HepG2 (cell line): ENCODE measurements at regions not wholly inside any gene's neighbourhood (a gene's known extent, or its start where the extent isn't known, plus 50 kb on each side); places are given as distances from the start of the nearest gene placed in this dataset.

Experiments
- ATAC-seq: fragments of 200-7000 bp; cut with Tn5 transposase; 3 replicates; pipeline ENCODE4 v1.9.1; 2020; ENCODE audit warnings: mild to moderate bottlenecking, moderate library complexity
- BruUV-seq: library from RNA; stranded (reverse); fragments of 400-500 nt; replicated peaks from 2 replicates; lab custom pipeline; 2021; lab: Mats Ljungman, UMichigan
- CTCF ChIA-PET: fragments of 300-600 bp; formaldehyde crosslinking; extraction: SDS; loops from one replicate; lab custom pipeline; 2021; ENCODE audit warnings: low total read pairs, inconsistent platforms, low intra/inter-chr PET ratio; lab: Yijun Ruan, JAX
- POLR2A ChIA-PET: fragments of 350-600 bp; sonication (Branson Sonifier 250); formaldehyde crosslinking; loops from one replicate; lab custom pipeline; 2020; ENCODE audit warnings: antibody characterized with exemption, inconsistent platforms; lab: Yijun Ruan, JAX
- DNase-seq: peaks from one replicate; pipeline ENCODE4 v3.0.0-alpha.2; 2015; ENCODE audit warnings: low spot score
- FAIRE-seq: peaks from 3 replicates; lab custom pipeline; 2011; peaks lifted over from hg19 to GRCh38; lab: Jason Lieb, UNC
- H2AFZ ChIP-seq: one replicate; pipeline ENCODE4 v1.6.1; 2011; ENCODE audit warnings: low read length, inconsistent platforms
- H3K27ac ChIP-seq: fragments of 300-600 bp; 3 replicates; pipeline ENCODE4 v1.8.0; 2011; ENCODE audit warnings: mixed run types, mild to moderate bottlenecking, mixed read lengths, low read length, inconsistent platforms; ENCODE audit not compliant: insufficient read depth; ENCODE audit errors: extremely low read length
- H3K27me3 ChIP-seq, 2 experiments: fragments of 200-600 bp in 1 of 2; 2 replicates in 1 of 2; 3 replicates in 1 of 2; pipeline versions ENCODE4 v1.6.0 to v1.8.0; 2011; ENCODE audit warnings: low read length in 2 of 2, mild to moderate bottlenecking in 2 of 2, moderate library complexity in 2 of 2, inconsistent platforms in 1 of 2; ENCODE audit not compliant: insufficient read depth in 2 of 2, control insufficient read depth in 1 of 2
- H3K36me3 ChIP-seq, 2 experiments: fragments of 200-600 bp in 1 of 2; replicated peaks in 1 of 2; 2 replicates in 1 of 2; 3 replicates in 1 of 2; pipeline versions ENCODE4 v1.5.1 to v1.8.0; 2011; ENCODE audit warnings: low read length in 2 of 2, inconsistent platforms in 1 of 2; ENCODE audit not compliant: insufficient read depth in 2 of 2, control insufficient read depth in 1 of 2
- H3K4me1 ChIP-seq: 2 replicates; pipeline ENCODE4 v1.5.1; 2012; ENCODE audit warnings: low read length, inconsistent platforms; ENCODE audit not compliant: insufficient read depth
- H3K4me2 ChIP-seq: 2 replicates; pipeline ENCODE4 v1.6.0; 2011; ENCODE audit warnings: low read depth, low read length, inconsistent platforms
- H3K4me3 ChIP-seq, 3 experiments: fragments of 200-600 bp in 1 of 3; sonication (generic), shearing (Covaris generic) in 1 of 3; replicated peaks in 1 of 3; 2 replicates each; pipeline ENCODE4 v1.5.1; 2011 to 2016; ENCODE audit warnings: low read length in 3 of 3, inconsistent platforms in 2 of 3, low read depth in 2 of 3, mild to moderate bottlenecking in 2 of 3, control low read depth in 1 of 3, mixed read lengths in 1 of 3; ENCODE audit not compliant: insufficient read depth in 1 of 3
- H3K79me2 ChIP-seq: one replicate; pipeline ENCODE4 v1.6.1; 2011; ENCODE audit warnings: low read length, inconsistent platforms; ENCODE audit not compliant: insufficient read depth
- H3K9ac ChIP-seq: 2 replicates; pipeline ENCODE4 v1.6.0; 2011; ENCODE audit warnings: mild to moderate bottlenecking, low read depth, low read length, inconsistent platforms; ENCODE audit not compliant: insufficient read depth
- H3K9me3 ChIP-seq: 2 replicates; pipeline ENCODE4 v1.5.1; 2012; ENCODE audit warnings: mild to moderate bottlenecking, low read length
- H4K20me1 ChIP-seq: 2 replicates; pipeline ENCODE4 v1.6.0; 2011; ENCODE audit warnings: inconsistent platforms, mild to moderate bottlenecking, low read length, moderate library complexity; ENCODE audit not compliant: insufficient read depth
- RBM39 ChIP-seq: fragments of 200-400 bp; formaldehyde crosslinking; IDR thresholded peaks from one replicate; pipeline ENCODE4 v1.6.1; 2018; ENCODE audit warnings: antibody characterized with exemption, mild to moderate bottlenecking, low read depth, low read length; ENCODE audit not compliant: poor library complexity, severe bottlenecking
- ZNF510 ChIP-seq: sonication (generic); formaldehyde crosslinking; IDR thresholded peaks from 2 replicates; pipeline ENCODE4 v1.4.0; 2020; ENCODE audit warnings: low read depth, mild to moderate bottlenecking, missing genetic modification reagents
- WGBS: methylation state at CpG from one replicate; pipeline ENCODE4 v1.1.6; 2017; ENCODE audit warnings: low lambda C conversion rate; 5-methylcytosine and 5-hydroxymethylcytosine counted together
- in situ Hi-C: cut with HindIII; loops from 2 replicates; pipeline ENCODE4 v1.10.0; 2017; ENCODE audit warnings: low pct_unique_long_range_greater_than_20kb; ENCODE audit not compliant: extremely low pct_ligation_motif_present
- intact Hi-C: fragments of 100-400 bp; cut with micrococcal nuclease; formaldehyde crosslinking; loops from one replicate; pipeline ENCODE4 v1.10.0; 2022; ENCODE audit not compliant: unreplicated experiment
- TF ChIP-seq, protein P1 (sequence below): sonication (generic); formaldehyde crosslinking; conservative IDR thresholded peaks from 2 replicates; pipeline ENCODE4 v1.4.0; 2020; ENCODE audit warnings: mild to moderate bottlenecking, missing genetic modification reagents, moderate library complexity
- TF ChIP-seq, protein P2 (sequence below): sonication (generic); formaldehyde crosslinking; IDR thresholded peaks from 2 replicates; pipeline ENCODE4 v1.8.0; 2022; ENCODE audit warnings: mild to moderate bottlenecking, missing genetic modification reagents, moderate library complexity

DNA sequence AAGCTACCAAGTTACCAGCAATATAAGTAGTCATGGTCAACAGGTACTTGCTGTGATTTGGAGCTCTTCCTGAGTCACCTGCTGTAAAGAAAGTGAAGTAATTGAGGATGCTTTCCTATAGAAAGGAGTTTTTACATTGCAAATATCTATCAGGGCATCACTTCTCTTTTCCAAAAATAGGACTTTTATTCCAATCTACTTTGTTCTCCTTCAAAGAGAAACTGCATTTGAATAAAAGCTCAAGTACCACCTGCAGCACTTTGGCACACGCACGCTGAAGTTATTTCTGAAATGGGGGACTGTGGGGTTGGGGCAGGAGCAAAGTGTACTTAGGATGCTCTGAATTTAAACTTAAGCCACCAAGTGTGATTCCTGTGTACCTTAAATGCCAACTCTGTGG is 81.8 kb upstream of the PRKAR2B start (continued):
- no peak for TF ChIP-seq ZNF510 (CRISPR knock-in tag)
- TF ChIP-seq, protein P1, sequence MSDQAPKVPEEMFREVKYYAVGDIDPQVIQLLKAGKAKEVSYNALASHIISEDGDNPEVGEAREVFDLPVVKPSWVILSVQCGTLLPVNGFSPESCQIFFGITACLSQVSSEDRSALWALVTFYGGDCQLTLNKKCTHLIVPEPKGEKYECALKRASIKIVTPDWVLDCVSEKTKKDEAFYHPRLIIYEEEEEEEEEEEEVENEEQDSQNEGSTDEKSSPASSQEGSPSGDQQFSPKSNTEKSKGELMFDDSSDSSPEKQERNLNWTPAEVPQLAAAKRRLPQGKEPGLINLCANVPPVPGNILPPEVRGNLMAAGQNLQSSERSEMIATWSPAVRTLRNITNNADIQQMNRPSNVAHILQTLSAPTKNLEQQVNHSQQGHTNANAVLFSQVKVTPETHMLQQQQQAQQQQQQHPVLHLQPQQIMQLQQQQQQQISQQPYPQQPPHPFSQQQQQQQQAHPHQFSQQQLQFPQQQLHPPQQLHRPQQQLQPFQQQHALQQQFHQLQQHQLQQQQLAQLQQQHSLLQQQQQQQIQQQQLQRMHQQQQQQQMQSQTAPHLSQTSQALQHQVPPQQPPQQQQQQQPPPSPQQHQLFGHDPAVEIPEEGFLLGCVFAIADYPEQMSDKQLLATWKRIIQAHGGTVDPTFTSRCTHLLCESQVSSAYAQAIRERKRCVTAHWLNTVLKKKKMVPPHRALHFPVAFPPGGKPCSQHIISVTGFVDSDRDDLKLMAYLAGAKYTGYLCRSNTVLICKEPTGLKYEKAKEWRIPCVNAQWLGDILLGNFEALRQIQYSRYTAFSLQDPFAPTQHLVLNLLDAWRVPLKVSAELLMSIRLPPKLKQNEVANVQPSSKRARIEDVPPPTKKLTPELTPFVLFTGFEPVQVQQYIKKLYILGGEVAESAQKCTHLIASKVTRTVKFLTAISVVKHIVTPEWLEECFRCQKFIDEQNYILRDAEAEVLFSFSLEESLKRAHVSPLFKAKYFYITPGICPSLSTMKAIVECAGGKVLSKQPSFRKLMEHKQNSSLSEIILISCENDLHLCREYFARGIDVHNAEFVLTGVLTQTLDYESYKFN (CRISPR knock-in tag), result no peak
- TF ChIP-seq RBM39, result no peak

DNA sequence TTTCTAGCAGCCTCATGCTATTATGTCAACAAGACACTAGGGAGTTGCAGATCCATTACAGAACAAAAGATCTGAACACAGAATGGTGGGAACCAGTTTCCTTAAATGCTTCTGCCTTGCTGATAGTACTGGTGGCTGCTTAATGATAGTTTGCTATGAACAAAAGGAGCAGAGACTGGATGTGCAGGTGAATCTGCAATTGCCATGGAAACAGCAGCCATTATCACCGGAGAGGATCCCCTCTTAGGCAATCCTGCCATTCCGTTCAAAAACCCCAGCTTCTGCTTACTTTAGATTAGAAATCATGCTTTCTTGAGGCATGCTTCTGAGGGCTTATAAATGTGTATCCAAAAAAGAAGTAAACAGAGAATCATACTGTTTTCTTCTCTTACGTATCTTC is 80.0 kb upstream of the PRKAR2B start:
- Histone ChIP-seq H3K4me2 (no peak overlapping the region), H4K20me1 (no peaks in the 10 kb centered on the region), H3K9me3 (no peaks in the 10 kb centered on the region), H3K27ac (no peak overlapping the region), H3K79me2 (no peaks in the 10 kb centered on the region), H3K36me3 (no peaks in the 10 kb centered on the region), H2AFZ (no peak overlapping the region), H3K4me3 (no peak overlapping the region), H3K9ac (no peak overlapping the region), H3K27me3 (peaks cover 2 to 20% of the 10 kb centered on the region in 2 experiments; a peak in 3 of 5 replicates), H3K4me1 (no peaks in the 10 kb centered on the region)
- FAIRE-seq (no peak), DNase-seq (no peak), ATAC-seq (no peak)
- TF ChIP-seq, protein P2, sequence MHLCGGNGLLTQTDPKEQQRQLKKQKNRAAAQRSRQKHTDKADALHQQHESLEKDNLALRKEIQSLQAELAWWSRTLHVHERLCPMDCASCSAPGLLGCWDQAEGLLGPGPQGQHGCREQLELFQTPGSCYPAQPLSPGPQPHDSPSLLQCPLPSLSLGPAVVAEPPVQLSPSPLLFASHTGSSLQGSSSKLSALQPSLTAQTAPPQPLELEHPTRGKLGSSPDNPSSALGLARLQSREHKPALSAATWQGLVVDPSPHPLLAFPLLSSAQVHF (CRISPR knock-in tag), result no peak
- no TSS peak for BruUV-seq
- 2% methylated on average over 3 of the region's 3 CpGs for WGBS
- CTCF ChIA-PET, result no interaction called here
- POLR2A ChIA-PET, result no interaction called here
- intact Hi-C loops (no loop called here), in situ Hi-C loops (no loop called here)
